ENCODE measurements at regions not wholly inside any gene's neighbourhood (a gene's known extent, or its start where the extent isn't known, plus 50 kb on each side); places are given as distances from the start of the nearest gene placed in this dataset.

- no peak for DNase-seq (ENCODE audit: low spot score)
These were observed 166.4 kb upstream of the CPEB2 start for GRCh38 chr4:14835708-14836425.

GRCh38 chr4:14837860-14838259 lies 164.4 kb upstream of the CPEB2 start:
- no peak for DNase-seq (ENCODE audit: low spot score)

DNA sequence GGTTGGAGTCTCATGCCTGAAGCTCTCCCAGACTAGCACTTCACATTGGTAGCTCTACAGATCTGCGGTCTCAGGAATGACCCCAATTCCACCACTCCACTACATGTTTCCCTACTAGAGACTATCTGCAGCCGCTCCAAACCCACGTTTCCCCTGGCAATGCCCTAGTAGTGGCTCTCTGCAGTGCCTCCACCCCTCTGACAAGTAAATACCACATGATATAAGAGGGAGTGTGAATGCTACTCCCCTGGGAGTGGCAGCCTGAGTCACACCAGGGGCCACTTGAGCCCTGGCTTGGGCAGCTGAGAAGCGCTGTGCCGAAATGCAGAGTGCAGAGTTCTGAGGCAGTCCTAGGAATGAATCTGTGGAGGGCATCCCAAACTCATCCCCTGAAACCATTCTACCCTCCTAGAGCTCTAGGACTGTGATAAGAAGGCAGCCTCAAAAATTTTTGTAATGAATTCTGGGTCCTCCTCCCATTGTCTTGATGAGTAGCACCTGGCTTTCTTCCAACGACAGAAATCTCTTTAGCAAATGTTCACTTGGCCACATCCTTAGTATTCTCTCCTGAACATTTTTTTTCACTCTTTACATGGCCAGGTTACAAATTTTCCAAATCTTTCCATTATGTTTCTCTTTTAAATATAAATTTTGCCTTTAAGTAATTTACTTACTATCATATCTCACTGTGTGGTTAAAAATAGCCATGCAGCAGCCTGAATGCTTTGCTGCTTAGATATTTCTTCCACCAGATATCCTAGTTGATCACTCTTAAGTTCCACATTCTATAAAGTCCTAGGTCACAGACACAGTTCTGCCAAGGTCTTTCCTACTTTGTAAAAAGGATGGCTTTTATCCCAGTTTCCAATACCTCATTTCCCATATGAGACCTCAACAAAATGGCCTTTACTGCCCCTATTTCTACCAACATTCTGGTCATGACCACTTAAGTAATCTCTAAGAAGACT lies 160.2 kb upstream of the CPEB2 start:
- DNase-seq (ENCODE audit: low spot score), result peak; percentile 70

- no peak for DNase-seq (ENCODE audit: low spot score)
These were observed 159.2 kb upstream of the CPEB2 start for GRCh38 chr4:14842964-14843630.

DNA sequence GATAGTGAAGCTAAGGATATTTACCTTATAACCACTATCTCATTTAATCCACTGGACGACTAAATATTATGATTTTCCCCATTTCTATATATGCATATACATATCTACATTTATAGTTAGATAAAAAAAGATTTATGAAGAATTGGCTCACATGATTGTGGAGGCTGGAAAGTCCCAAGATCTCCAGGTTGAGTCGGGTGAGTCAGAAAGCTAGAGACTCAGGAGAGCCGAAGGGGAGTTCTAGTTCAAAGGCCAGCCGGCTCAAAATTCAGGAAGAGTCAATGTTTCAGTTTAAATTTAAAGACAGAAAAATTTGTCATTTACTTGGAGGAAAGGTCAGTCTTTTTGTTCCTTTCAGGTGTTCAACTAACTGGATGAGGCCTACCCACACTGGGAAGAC lies 158.2 kb upstream of the CPEB2 start:
- DNase-seq (ENCODE audit: low spot score), result no peak

GRCh38 chr4:14848229-14848628 lies 154.1 kb upstream of the CPEB2 start:
- no peak for DNase-seq (ENCODE audit: low spot score)

DNA sequence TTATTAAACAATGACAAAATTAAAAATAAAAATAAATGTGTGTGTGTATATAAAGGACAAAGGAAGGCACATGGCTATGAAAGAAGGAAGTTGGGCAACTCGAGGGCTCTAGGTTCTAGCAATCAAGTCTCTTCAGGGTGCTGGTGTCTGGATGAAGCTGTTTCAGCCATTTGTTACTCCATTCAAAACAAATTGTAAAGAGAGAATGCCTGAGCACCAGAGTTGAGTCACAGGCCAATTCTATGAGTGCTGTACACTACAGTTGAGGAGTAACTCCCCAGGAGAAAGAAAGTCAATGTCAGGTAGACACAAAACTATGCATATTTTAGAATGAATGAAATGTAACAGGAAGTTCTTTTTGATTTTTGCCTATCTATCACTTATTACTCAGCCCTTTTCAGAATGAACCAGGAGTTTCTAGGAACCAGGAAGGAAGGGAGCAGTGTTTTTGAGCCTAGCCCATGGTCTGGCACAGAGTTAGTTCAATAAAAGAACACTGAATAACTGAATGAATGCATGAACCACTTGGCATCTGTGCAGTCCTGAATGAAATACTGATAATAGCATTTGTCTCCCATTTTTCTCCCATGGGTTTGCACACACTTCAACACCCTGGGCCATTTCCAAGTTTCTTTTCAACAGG lies 151.7 kb upstream of the CPEB2 start:
- no peak for DNase-seq (ENCODE audit: low spot score)

DNA sequence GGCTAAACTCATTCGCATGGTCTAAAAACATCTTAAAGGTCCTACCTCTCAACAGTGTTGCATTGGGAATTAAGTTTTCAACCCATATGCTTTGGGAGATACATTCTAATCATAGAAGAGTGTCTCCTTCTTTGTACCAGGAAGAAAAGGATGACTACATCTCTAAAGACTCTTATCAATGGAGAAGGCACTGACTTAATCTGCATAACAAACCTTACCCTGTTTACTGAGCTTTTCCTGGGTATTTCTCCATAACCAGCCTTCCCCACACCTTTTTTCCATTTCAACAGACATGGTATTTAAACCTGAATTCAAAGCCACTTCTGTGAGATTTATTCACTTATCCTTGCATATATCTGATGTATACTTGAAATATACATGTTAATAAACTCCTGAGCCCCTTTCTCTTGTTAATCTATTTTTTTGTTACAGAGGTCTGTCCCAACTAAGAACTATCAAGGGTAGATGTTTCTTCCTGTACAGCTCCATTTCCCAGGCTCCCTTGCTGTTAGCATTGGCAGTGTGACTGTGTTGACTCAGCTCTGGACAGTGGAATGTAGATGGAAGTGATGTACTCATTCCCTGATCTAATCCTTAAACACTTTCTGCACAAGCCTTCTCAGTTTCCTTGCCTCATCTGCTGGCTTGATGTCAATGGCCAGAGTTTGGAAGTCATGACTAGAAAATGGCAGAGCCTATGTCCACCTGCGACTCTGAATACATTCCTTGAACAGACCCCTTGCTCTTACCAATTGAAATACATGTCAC lies 148.9 kb upstream of the CPEB2 start:
- DNase-seq (ENCODE audit: low spot score), result no peak

DNA sequence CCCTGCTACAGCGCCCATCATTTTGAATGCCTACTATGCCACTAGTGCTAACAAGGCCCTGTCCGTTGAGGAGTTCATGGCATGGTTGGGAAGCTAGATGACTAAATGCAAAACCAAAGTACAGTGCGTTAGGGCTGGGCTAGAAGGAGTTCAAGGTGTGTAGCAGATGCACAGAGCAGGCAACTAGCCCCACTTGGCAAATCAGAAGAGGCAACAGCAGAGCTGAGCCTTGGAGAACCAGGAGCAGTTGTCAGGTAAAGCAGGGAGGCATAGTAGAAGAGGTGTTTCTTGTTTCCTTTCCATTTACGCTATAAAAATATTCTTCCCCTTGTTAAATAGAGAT lies 146.6 kb upstream of the CPEB2 start:
- DNase-seq (ENCODE audit: low spot score), result no peak

GRCh38 chr4:14856062-14856933 lies 146.0 kb upstream of the CPEB2 start:
- DNase-seq (ENCODE audit: low spot score), result peak; percentile 85

- no peak for DNase-seq (ENCODE audit: low spot score)
These were observed 145.4 kb upstream of the CPEB2 start for GRCh38 chr4:14856934-14857235.

- DNase-seq (ENCODE audit: low spot score), result no peak
These were observed 144.8 kb upstream of the CPEB2 start for GRCh38 chr4:14857475-14857874.

DNA sequence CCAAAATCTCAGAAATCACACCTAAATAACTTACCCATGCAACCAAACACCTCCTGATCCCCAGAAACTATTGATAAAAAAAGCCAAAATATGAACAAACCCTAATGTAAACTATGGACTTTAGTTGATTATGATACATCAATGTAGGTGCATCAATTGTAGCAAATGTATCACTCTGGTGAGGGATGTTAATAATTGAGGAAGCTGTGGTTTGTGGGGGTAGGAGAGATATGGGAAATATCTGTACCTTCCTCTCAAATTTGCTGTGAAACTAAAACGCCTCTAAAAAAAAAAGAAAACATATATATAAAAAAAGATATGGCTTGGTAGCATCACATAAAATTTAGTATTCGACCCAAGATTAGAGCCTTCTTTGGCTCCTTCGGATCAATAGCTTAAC lies 144.3 kb upstream of the CPEB2 start:
- DNase-seq (ENCODE audit: low spot score), result no peak

DNA sequence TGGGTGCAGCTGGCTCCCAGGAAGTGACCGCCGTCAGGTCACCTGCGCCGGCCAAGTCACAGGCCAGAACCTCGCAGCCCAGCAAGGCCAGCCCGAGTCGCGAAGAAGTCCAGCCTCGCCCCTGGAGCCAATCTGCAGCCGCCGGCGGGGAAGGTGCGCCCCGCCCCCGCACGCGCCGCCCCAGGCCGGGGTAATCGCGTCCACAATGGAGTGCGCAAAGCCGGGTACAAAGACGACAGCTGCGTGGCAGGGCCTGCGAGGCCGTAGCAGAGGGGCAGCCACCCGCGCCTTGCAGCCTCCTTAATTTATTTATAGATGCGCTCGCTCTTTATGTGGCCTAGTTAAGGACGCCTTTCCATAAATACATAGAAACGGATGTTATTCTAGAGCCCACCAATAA lies 139.4 kb upstream of the CPEB2 start:
- no peak for DNase-seq (ENCODE audit: low spot score)

GRCh38 chr4:14863418-14864364 lies 138.6 kb upstream of the CPEB2 start:
- no peak for DNase-seq (ENCODE audit: low spot score)

GRCh38 chr4:14864365-14865030 lies 137.8 kb upstream of the CPEB2 start:
- no peak for DNase-seq (ENCODE audit: low spot score)

- DNase-seq (ENCODE audit: low spot score), result no peak
These were observed 137.3 kb upstream of the CPEB2 start for GRCh38 chr4:14865031-14865366.

DNA sequence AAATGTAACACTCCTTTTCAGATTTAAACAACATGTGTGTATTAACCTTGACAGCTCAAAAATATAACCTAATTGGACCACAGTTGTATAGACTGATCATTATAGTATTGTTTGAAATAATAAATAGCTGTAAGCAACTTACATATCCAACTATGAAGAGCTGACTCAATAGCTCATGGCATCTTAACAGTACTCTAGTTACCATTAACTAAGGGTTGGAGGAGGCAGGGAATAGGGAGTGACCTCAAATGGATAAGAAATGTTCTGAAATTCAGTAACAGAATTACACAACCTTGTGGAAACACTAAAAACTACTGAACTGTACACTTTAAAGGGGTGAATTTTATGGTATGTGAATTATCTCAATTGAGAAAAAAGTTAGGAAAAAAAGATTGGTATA lies 136.5 kb upstream of the CPEB2 start:
- no peak for DNase-seq (ENCODE audit: low spot score)

DNA sequence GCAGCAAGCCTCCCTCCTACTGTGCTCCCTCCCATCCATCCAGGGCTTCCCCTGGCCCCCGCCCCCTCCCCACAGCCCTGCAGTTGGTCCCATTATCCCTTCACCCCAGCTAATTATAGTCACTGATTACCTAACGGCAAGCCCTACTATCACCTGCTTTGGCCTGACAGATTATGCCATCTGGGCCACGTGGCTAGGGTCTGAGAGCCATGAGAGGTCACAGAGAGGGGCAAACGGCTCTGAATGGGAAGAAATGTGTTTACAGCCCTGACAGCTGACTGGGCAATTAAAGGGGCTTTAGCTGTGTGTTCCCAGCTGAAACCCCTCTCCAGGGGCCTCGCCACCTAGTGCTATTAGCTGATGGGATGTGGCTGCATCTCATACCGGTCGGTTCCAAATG lies 134.4 kb upstream of the CPEB2 start:
- no peak for DNase-seq (ENCODE audit: low spot score)
